Fibroblast of skin of right biceps (primary cell): ENCODE measurements at regions not wholly inside any gene's neighbourhood (a gene's known extent, or its start where the extent isn't known, plus 50 kb on each side); places are given as distances from the start of the nearest gene placed in this dataset.
A peak's percentile ranks its signal among the peaks of the same experiment; 100 is the strongest.
"Not testable (repeated sequence)": the region's sequence is repeated elsewhere in the genome, so short reads cannot be mapped to it uniquely, and the experiment has no call there.

ENCODE experiments used
- DNase-seq: peaks from one replicate; pipeline ENCODE4 v3.0.0-alpha.2; 2013

DNA sequence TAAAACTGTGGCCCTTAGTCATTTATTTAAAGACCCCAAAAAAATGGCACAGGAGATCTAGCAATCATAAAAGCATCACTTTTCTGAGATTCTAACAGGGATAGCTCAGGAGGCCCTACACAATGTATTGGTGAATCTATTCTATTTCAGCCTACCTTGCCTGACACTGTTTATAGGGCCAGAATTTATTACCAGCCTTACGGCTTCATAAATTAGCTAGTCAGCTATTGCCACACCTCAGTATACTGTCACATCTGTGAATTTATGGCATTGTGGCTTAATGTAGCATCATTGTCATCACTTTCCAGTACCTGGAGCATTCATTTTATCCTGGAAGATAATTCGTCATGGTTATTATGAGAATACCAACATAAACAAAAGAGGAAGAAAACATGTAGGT, 121.2 kb upstream of the ERG start:
- DNase-seq = no peak

DNA sequence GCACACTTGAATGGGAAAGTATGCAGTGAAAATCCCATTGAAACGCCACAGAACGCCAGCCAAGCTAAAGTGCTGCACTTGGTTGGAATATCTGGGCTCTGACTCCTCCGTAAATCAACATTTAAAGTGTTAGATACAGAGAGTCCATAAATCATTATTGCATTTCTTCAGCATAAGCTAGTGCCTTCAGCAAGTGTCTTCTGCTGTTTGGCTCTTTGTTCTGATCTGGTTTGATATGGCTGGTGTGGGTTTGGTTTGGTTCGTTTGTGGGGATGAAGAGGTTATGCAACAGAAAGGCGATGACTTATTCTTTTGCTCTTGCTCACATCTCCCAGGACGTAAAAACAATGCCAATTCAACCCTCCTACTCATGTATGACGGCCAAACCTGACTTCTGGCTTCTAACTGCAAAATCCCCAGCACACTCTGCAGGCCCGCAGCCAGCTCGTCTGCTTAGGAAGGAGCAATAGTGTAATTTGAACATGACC, 121.8 kb upstream of the ERG start:
- peak; percentile 77 for DNase-seq

DNA sequence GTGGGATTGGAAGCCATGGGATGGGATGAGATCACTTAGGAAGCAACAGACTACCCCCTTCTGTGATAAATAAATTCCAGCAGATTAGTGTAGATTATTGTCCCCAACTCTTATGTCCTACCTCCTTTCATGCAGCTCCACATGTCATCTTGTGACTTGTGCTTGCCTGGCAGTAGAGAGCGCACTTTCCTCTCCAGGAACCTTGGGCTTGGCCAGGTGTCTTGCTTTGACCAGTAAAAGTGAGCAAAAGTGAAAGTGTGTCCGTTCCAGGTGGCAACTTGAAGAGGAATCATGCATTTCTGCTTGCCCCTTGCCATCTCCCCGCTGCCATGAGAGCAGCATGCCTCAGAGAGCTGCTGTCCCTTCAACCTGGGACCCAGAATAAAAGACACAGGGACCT, 122.9 kb upstream of the ERG start:
- DNase-seq = no peak

DNA sequence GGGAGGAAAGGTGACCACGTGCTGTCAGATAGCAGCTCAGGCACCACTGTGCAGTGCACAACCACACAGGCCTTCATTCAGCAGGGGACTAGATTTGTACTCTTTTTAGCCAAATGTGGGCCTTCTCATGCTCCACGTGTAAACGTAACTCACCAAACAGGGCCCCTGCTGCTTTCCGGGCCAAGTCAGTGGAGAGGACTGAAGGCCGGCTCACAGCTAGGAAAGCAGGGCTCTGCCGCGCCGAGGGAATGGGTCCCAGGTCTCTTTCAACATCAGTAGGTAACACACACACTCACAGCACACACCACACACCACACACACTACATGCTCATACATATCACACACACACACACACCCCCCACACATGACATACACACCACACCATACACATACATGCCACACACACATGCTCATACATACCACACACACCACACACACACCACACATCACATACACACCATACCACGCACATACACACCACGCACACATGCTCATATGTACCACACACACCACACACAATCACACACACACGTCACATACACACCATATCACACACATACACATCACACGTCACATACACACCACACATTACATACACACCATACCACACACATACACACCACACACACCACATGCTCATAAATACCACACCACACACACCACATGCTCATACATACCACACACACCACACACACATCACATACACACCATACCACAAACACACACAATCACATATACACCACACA, 124.0 kb upstream of the ERG start:
- DNase-seq = no peak

DNA sequence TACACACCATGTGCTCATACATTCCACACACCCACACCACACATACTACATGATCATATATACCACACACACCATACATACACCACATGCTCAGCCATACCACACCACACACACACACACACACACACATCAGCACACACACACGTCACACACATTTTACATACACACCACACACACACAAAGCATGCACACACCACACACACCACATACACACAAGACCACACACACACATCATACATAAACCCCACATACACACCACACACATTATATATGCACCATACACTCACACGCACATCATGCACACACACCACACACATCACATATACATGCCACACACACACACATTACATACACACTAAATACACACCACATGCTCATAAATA, 124.5 kb upstream of the ERG start:
- no peak for DNase-seq

DNA sequence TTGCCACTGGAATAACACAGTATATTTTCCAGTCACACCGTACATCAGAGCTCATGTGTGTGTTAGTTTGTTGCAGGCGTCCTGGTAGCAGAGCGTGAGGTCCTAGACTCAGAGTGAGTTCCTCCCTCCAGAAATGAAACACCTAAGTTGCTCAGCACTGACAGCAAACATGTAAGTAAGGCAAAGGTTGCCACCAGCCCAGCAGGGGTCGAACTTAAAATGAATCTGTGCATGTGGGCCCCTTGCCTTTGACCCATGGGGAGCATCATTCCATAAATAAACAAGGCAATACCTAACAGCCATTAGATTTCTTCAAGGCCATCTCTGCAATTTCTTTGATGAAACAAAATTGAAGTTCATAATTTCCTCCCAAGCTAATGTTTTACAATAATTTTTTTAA, 125.3 kb upstream of the ERG start:
- no peak for DNase-seq

DNA sequence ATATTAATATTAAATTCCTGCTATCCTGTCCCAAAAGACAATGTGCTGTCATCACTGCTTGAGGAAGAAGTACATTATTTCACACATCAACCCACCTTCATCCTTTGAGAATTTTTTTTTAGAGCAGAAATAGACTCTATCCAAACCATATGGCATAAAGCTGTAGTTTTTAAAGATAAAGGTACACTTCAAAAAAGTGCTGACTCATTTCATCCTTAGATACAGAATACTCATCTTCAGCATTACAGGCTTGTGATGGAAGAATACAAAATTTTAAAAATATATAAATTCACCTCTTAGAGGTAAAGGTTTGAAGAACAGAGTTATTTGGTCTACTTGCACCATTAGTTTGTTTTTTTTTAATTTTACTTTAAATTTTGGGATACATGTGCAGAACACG, 126.7 kb upstream of the ERG start:
- no peak for DNase-seq

DNA sequence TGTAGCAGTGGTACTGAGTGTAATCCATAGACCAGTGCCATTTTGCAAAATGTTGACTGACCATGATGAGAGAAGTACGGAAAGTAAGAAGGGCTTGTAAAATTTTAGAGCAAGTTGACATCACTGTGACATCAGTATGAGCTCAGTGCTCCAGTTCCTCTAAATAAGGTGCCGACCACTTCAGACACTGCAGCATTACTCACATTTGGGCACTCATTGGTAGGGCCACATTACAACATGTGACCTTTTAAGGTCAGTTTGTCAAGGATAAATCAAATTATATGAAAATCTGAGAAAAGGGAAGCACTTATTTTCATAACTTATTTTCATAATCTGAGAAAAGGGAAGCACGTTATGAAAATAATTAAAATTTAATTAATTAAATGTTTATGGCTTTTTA, 128.0 kb upstream of the ERG start:
- DNase-seq = no peak

DNA sequence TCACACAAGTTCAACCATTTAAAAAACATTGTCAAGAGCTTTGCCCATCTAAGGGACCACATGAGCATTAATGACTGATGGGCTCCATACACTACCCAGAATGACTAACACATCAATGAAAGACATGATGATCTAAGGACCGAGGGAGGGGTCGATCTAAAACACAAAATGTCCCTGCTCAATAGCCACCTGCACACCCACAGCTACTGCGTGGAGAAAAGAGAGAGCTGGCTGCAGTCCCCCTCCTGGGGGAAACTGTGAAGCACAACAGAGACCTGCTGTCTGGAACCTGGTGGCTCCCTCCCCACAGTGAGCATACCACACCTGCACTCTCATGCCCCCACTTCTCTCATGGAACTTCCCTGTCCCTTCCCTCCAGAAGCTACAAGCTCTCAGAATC, 130.1 kb upstream of the ERG start:
- no peak for DNase-seq

DNA sequence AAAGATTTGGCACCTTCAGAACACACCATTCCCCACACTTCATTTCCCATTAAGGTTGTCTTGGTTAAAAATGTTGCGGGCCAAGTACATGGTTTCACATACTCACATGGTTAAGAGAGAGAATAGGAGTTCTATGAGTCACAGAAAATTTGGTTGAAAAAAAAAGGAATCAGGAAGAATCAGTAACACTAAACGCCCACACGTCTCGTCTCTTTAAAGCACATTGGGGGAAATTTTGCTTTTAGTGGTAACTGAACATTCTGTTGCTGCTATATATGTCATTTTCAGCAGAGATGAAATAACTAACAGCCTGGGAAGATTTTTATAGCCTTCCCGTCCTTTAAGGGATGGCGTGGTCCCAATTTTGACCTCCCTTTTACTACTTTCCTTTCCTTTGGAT, 132.9 kb upstream of the ERG start:
- peak; percentile 78 for DNase-seq

DNA sequence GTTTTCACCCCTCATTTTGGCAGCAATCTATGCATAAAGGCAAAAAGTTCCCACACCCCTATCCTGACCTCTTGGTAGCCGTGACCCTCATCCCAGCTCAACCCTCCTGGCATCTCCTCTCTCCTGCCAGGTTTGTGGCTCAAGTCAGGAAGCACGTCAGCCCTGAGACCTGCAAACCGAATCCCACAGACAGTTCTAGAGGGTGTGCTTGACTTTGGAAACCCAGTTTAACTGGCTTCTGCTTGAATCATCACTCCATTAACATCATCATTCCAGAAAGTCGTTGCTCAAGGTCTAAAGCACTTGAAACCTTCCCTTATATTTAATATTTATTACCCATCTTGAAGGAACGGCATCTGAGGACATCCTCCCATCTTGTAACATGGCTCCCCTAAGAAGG, 133.4 kb upstream of the ERG start:
- DNase-seq = peak; percentile 73

DNA sequence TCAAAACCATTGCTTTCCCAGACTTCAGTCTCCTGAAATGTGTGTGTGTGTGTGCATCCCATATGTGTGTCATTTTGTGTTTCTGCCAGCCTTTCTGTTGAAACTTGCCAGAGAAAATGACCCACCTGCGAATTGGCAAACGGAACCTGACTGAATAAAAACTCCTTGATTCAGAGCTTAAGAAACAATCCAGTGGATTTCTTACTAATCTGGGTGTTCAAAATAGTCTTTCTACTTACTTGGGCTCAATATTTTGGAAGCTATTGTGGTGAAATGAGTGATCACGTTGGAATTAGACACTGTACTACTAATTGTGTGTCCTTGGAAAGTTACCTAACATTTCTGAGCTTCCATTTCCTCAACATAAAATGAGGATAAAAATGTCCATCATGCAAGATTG, 138.9 kb upstream of the ERG start:
- no peak for DNase-seq

DNA sequence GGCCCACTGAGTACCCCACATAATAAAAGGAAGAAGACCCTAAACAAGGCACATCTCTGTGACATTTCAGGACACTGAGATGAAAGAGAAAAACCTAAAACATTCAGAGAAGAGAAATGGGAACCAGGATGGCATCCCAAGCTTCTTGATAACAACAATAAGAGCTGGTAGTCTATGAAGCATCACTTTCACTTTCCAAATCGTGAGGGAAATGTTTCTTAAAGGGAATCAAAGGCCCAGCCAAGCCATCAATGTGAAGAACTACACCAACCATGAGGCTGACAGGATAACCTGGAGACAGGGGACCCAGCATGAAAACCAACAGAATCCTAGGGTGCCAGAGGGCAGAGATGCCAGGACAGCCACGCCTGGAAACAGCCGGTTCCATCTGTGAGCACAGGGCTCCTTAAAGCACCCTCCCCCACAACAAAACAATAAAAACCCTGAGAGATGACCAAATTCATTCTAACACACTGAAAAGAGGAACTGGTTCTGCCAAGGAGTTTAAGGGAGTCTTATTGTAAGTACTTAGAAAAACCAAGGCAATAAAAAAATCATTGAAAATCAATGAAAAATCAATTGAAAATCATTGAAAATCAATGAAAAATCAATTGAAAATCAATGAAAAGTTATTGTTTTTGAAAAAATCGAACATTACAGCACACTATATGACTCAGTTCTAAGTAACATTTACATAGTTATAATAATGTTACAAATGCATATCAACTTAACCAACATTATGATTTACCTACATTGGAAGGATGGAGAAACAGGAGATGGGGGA, 141.5 kb upstream of the ERG start:
- DNase-seq = no peak

DNA sequence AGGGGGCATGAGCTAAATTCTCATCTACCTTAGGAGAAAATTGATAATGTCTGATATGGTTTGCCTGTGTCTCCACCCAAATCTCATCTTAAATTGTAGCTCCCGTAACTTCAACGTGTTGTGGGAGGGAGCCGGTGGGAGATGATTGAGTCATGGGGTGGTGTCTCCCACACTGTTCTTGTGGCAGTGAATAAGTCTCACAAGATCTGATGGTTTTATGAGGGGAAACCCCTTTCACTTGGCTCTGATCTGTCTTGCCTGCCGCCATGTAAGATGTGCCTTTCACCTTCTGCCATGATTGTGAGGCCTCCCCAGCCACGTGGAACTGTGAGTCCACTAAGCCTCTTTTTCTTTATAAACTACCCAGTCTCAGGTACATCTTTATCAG, 142.1 kb upstream of the ERG start:
- not testable (repeated sequence) for DNase-seq

DNA sequence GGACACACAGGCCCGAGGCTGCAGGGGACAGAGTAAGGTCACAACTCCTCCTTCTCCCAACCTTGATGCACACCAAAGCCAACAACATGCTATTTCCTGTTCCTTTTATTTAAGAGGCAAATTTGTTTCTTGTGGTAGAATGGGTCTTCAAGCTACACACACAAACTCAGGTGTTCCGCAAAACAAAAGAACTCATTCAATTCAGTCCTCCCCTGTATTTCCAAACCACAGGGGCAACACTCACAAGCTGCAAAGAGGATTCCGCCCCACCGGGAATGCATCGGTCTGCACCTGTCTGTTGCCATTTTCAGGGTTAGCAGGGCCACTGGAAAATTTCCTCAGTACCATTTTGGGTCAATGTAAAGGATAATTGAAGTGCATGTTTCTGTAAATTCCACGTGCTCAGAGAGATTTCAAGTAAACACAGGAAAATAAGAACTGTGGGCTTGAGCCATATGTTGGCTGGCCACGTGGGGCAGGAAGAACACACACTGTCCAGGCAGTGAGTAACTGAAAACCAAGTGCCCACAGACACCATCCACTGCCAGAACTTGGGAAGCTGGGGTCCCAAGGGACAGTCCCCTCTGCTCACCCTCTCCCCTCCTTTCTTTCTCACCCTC, 145.2 kb upstream of the ERG start:
- DNase-seq = no peak

DNA sequence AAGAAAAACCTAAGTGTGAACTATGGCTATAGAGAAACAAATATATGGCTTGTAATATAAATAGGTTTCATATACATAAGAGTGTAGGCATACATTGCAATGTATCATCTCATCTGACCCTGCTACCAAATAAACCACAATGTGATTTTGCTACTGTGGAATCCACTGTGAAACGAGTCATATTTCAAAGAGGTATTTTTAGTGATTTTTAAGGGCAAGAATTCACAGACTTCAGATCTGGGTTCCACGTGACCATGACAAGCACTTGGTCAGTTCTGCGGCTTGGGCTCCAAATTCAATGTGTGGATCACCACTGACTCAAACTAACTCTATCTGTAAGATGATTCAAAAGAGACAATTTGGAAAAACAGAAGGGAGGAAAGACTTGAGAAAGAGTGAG, 147.0 kb upstream of the ERG start:
- DNase-seq = peak; percentile 97

DNA sequence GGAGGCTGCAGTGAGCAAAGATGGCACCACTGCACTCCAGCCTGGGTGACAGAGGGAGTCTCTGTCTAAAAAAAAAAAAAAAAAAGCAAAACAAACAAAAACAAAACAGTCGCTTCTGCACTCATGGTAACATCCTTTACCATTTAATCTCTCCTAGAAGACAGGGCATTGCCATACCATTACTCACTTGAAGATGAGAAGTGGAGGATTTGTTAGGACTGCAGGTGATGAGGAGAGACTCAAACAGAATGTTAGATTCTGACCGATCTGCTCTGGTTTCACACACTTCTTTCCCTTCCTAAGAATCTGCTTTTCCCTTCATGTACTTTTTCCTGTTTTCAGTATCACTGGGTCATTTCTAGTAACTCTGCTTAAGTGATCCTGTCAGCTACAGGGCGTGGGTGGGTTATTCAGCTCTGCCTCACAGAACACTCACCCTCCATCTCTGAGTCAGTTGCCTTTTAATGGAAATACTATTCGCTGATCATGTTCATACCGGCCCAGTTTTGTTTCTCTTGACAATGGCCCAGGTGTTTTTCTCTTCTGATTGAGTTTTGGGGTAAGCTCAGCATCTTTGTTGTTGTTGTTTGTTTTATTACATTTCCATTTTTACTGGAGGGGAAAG, 148.0 kb upstream of the ERG start:
- DNase-seq = peak; percentile 74

DNA sequence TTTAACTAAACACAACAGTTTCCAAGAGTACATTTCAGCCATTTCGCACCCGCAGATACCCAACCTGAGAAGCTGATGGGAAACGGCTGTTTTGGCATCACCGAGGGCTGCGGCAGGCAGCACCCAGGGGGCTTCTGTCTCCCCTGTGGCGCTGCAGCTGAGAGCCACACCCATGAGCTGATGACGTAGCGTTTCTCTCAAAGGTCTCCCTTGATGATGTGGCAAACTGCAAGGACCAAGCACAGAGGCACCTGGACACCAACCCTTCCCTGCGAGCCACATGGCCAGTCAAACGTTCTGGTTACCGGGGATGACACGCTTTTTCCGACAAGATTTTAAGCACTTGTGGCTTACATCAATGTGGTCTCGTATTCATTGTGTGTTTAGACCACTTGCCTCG, 150.8 kb upstream of the ERG start:
- no peak for DNase-seq

DNA sequence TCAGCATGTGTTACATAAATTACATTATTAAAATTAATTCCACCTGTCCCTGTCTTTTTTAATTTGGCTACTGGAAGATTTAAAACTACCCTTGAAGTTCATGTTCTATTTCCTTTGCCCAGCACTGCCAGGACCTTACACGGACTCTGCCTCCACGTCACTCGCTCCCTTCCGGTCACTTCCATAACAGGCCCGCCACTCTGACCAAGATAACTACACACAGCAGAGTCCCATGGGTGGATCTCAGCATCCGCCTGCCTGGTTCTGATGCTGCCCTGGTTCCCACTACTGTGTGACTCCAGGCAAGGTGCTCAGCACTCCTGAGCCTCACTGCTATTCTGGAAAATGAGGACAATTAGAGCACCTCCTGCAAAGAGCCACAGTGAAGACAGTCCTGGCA, 153.3 kb upstream of the ERG start:
- no peak for DNase-seq

DNA sequence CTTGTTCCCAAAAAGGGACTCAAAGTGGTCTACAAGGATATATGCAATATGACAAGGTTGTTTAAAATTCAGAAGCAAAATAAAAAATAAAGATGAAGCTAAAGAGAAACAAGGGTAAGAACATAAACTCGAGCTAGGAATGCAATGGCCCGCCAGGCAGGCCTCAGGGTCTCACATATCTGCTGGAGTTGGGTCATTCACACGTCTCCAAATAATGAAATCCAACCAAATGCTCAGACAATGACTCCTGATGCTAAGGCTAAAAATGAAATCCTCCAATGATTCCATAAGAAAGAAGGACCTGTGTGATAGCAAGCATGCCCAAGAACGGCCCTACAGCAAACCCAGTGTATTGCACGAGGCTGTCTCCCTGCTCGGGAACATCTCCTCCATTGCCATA, 153.3 kb upstream of the ETS2 start:
- DNase-seq = no peak

DNA sequence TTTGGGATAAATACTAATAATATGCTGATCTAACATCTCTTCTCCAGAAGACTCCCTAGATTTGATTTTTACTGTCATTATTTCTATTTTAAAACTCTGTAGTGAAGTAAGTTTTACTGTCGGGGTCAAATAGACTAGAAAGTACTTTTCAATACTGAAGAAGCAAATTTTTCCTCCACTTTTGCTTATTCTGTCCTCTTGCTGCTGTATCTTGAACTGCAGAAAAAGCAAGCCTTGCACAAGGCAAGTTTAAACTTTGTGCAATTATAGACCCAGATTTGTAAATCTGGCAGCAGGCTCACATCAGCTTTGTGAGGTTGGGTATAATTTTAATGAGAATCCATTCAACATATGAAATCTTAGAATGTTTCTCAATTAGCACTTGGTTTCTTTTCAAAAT, 151.1 kb upstream of the ETS2 start:
- no peak for DNase-seq

DNA sequence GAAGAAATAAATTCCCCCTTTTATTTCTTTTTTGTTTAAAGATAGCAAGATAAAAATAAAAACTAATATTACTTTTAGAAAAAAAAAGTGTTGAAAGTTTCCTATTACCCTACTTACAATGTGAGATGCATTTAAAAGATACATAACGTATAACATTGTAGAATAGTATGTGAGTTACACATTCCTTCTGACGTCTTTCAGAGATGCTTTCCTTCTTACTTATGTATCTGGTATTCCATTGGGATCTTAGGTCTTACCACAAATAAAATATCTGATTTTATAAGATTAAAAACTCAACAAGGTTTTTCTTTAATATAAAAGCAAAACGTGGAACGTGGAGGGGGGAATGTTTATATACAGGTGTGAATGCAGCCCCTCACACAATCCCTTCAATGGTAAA, 147.2 kb upstream of the ETS2 start:
- peak; percentile 76 for DNase-seq

DNA sequence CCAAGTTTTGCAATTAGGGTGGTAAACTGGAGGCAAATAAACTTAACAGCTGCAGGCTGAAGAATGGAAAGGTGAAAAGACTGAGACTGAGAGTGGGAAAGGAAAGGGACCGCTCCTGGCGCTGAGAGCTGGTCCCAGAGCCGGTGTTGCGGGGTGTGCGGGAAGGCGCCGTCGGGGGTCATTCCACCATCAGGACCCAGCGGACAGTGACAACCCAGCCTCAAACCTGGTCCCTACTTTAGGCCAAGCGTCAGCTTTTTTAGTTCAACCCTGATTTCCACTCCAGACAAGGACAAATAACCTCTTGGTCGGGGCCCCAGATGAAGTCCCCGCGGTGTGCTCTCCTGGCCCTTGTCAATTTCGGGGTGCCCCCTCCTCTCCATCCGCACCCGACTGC, 145.8 kb upstream of the ETS2 start:
- DNase-seq = no peak
